HEK293T (cell line): ENCODE measurements at regions not wholly inside any gene's neighbourhood (a gene's known extent, or its start where the extent isn't known, plus 50 kb on each side); places are given as distances from the start of the nearest gene placed in this dataset.

Experiments
- FOXA1 ChIP-seq: fragments of 450-650 bp; IDR thresholded peaks from 2 replicates; pipeline ENCODE4 v1.6.1; 2016; ENCODE audit warnings: mild to moderate bottlenecking
- FOXM1 ChIP-seq: fragments of 450-650 bp; IDR thresholded peaks from 2 replicates; pipeline ENCODE4 v1.6.1; 2017; ENCODE audit warnings: mild to moderate bottlenecking, borderline replicate concordance
- NFRKB ChIP-seq: fragments of 450-650 bp; IDR thresholded peaks from 2 replicates; pipeline ENCODE4 v1.6.1; 2016; ENCODE audit warnings: mild to moderate bottlenecking, moderate library complexity

DNA sequence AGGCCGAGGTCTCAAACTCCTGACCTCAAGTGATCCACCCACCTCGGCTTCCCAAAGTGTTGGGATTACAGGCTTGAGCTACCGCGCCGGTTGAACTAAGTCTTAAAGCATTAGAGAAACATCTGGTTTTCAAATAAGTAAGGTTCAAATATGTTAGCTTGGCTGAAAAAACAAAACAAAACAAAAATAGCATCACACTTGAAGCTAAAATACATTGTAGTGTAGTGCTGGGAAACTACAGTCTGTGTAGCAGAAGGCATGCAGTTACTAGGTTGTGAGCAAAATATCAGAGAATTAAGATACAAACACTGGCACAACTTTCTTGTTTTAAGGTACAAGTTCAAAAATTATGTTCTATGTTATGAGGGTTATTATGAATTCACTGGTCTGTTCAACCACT, 224.8 kb upstream of the CHORDC1 start:
- no peak for TF ChIP-seq NFRKB
- TF ChIP-seq FOXA1: no peak
- TF ChIP-seq FOXM1: no peak
